Lung (tissue), 11 donors: ENCODE measurements at regions not wholly inside any gene's neighbourhood (a gene's known extent, or its start where the extent isn't known, plus 50 kb on each side); places are given as distances from the start of the nearest gene placed in this dataset.
A peak's percentile ranks its signal among the peaks of the same experiment; 100 is the strongest.

Experiments
- ATAC-seq: fragments of 200-7000 bp; cut with Tn5 transposase; one replicate; pipeline ENCODE4 v1.9.1; 2020; ENCODE audit warnings: moderate number of reproducible peaks; ENCODE audit not compliant: insufficient read depth, low FRiP score
- DNase-seq, 3 donors: peaks; one replicate each; pipeline ENCODE4 v3.0.0-alpha.2; 2013 to 2017
- H3K27ac ChIP-seq, 2 donors: one replicate each; pipeline ENCODE4 v1.5.1; 2013; ENCODE audit warnings: mild to moderate bottlenecking in 2 of 2, moderate library complexity in 2 of 2, control low read depth in 1 of 2, inconsistent platforms in 1 of 2, low read depth in 1 of 2, low read length in 1 of 2
- H3K27me3 ChIP-seq, 3 donors: one replicate each; pipeline ENCODE4 v1.5.1; 2013; ENCODE audit warnings: low read length in 2 of 3; ENCODE audit not compliant: control insufficient read depth in 3 of 3, insufficient read depth in 3 of 3
- H3K36me3 ChIP-seq, 4 donors: one replicate each; pipeline ENCODE4 v1.5.1; 2013; ENCODE audit warnings: low read length in 4 of 4, mild to moderate bottlenecking in 1 of 4, moderate library complexity in 1 of 4; ENCODE audit not compliant: control insufficient read depth in 4 of 4, insufficient read depth in 4 of 4
- H3K4me1 ChIP-seq, 5 donors: one replicate each; pipeline ENCODE4 v1.5.1; 2013; ENCODE audit warnings: low read length in 5 of 5, mild to moderate bottlenecking in 2 of 5, moderate library complexity in 1 of 5; ENCODE audit not compliant: control insufficient read depth in 5 of 5, insufficient read depth in 5 of 5
- H3K4me3 ChIP-seq: one replicate; pipeline ENCODE4 v1.5.1; 2013; ENCODE audit warnings: mild to moderate bottlenecking, control low read depth, moderate library complexity
- H3K9ac ChIP-seq, 2 donors: one replicate each; pipeline ENCODE4 v1.5.1; 2013; ENCODE audit warnings: low read length in 2 of 2, control low read depth in 1 of 2; ENCODE audit not compliant: insufficient read depth in 1 of 2
- H3K9me3 ChIP-seq, 4 donors: one replicate each; pipeline ENCODE4 v1.5.1; 2013; ENCODE audit warnings: low read length in 3 of 4, mild to moderate bottlenecking in 1 of 4, moderate library complexity in 1 of 4; ENCODE audit not compliant: control insufficient read depth in 4 of 4, insufficient read depth in 3 of 4
- WGBS, 2 donors: extraction: QIAGEN DNeasy Blood & Tissue Kit; methylation state at CpG; one replicate each; pipeline ENCODE4 v1.1.7; 2013; 5-methylcytosine and 5-hydroxymethylcytosine counted together
- TF ChIP-seq, protein P1 (sequence below): IDR thresholded peaks from 2 replicates; pipeline ENCODE4 v1.5.1; 2012; ENCODE audit warnings: mild to moderate bottlenecking; ENCODE audit errors: control extremely low read depth, extremely low read depth
- donor health status: control.
- donor health status: control.
- donor health status: Bipolar disorder and iron deficiency.
- donor health status: healthy.
- donor health status: DM: yes; HTN: yes; CAD: no.

DNA sequence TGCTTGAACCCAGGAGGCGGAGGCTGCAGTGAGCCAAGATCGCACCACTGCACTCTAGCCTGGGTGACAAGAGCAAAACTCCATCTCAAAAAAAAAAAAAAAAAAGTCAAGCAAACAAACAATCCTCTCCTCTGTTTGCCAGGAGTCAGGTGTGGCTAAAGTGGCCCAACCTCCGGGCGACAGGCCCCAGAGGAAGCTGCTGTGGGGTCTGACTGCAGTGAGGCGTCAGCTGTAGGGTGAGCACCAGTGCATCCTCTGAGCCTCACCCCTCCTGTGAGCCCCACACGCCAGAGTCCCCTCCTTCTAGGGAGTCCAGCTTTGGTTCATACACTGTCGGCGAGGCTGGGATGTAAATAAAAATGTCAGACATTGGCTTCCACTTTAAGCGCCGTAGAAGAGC lies 76.5 kb upstream of the HS6ST1 start:
- Histone ChIP-seq H3K27ac (no peak overlapping the region), H3K4me1 (peaks cover 0 to 2% (median 0%) of the 10 kb centered on the region in 5 donors), H3K27me3 (no peaks in the 10 kb centered on the region), H3K9me3 (no peaks in the 10 kb centered on the region), H3K36me3 (peaks cover 0 to 2% (median 0%) of the 10 kb centered on the region in 4 donors), H3K9ac (no peak overlapping the region), H3K4me3 (no peak overlapping the region)
- no peak for ATAC-seq
- TF ChIP-seq, protein P1, sequence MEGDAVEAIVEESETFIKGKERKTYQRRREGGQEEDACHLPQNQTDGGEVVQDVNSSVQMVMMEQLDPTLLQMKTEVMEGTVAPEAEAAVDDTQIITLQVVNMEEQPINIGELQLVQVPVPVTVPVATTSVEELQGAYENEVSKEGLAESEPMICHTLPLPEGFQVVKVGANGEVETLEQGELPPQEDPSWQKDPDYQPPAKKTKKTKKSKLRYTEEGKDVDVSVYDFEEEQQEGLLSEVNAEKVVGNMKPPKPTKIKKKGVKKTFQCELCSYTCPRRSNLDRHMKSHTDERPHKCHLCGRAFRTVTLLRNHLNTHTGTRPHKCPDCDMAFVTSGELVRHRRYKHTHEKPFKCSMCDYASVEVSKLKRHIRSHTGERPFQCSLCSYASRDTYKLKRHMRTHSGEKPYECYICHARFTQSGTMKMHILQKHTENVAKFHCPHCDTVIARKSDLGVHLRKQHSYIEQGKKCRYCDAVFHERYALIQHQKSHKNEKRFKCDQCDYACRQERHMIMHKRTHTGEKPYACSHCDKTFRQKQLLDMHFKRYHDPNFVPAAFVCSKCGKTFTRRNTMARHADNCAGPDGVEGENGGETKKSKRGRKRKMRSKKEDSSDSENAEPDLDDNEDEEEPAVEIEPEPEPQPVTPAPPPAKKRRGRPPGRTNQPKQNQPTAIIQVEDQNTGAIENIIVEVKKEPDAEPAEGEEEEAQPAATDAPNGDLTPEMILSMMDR = no peak
- 83 to 89% methylated on average over 10 of the region's 10 CpGs for WGBS, 2 donors
- no peak for DNase-seq

- no peaks in the 10 kb centered on the region for H3K27me3 ChIP-seq
- H3K4me1 ChIP-seq = peaks cover 0 to 2% (median 0%) of the 10 kb centered on the region in 5 donors
- no peak overlapping the region for H3K9ac ChIP-seq
- ATAC-seq (no peak), DNase-seq (peak in 1 of 3 donors; percentile 41)
- H3K36me3 ChIP-seq = peaks cover 0 to 2% (median 0%) of the 10 kb centered on the region in 4 donors
- no peak overlapping the region for H3K27ac ChIP-seq
- 75 to 76% methylated on average over 14 to 15 of the region's 15 CpGs for whole genome bisulfite sequencing, 2 donors
- no peak overlapping the region for H3K4me3 ChIP-seq
- TF ChIP-seq, protein P1 = no peak
- no peaks in the 10 kb centered on the region for H3K9me3 ChIP-seq
Observed at GRCh38 chr2:128395640-128396499, 77.2 kb upstream of the HS6ST1 start.

- Histone ChIP-seq H3K27me3 (no peaks in the 10 kb centered on the region), H3K4me1 (peaks cover 0 to 2% (median 0%) of the 10 kb centered on the region in 5 donors), H3K9me3 (no peaks in the 10 kb centered on the region), H3K36me3 (peaks cover 0 to 2% (median 0%) of the 10 kb centered on the region in 4 donors), H3K4me3 (no peak overlapping the region), H3K27ac (no peak overlapping the region), H3K9ac (no peak overlapping the region)
- DNase-seq (no peak), ATAC-seq (no peak)
- TF ChIP-seq, protein P1 = no peak
- 87 to 93% methylated on average over 7 of the region's 7 CpGs for WGBS, 2 donors
Observed at GRCh38 chr2:128396500-128396891, 77.8 kb upstream of the HS6ST1 start.
